ENCODE measurements at regions not wholly inside any gene's neighbourhood (a gene's known extent, or its start where the extent isn't known, plus 50 kb on each side); places are given as distances from the start of the nearest gene placed in this dataset.
"Not testable (repeated sequence)": the region's sequence is repeated elsewhere in the genome, so short reads cannot be mapped to it uniquely, and the experiment has no call there.

DNA sequence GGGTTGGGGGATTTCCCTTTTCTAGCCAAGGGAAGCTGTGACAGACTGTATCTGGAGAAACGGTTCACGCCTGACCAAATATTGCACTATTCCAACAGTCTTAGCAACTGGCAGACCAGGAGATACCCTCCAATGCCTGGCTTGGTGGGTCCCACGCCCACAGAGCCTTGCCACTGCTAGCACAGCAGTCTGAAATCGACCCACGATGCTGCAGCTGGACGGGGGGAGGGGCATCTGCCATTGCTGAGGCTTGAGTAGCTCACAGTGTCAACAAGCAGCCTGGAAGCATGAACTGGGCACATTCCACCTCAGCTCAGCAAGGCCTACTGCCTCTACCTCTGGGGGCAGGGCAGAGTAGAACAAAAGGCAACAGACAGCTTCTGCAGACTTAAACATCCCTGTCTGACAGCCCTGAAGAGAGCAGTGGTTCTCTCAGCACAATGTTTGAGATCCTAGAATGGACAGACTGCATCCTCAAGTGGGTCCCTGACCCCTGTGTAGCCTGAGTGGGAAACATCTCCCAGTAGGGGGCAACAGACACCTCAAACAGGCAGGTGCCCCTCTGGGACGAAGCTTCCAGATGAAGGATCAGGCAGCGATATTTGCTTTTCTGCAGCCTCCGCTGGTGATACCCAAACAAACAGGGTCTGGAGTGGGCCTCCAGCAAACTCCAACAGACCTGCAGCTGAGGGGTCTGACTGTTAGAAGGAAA is 89.9 kb upstream of the ECI2 start:
- peak; percentile 35 for DNase-seq

DNA sequence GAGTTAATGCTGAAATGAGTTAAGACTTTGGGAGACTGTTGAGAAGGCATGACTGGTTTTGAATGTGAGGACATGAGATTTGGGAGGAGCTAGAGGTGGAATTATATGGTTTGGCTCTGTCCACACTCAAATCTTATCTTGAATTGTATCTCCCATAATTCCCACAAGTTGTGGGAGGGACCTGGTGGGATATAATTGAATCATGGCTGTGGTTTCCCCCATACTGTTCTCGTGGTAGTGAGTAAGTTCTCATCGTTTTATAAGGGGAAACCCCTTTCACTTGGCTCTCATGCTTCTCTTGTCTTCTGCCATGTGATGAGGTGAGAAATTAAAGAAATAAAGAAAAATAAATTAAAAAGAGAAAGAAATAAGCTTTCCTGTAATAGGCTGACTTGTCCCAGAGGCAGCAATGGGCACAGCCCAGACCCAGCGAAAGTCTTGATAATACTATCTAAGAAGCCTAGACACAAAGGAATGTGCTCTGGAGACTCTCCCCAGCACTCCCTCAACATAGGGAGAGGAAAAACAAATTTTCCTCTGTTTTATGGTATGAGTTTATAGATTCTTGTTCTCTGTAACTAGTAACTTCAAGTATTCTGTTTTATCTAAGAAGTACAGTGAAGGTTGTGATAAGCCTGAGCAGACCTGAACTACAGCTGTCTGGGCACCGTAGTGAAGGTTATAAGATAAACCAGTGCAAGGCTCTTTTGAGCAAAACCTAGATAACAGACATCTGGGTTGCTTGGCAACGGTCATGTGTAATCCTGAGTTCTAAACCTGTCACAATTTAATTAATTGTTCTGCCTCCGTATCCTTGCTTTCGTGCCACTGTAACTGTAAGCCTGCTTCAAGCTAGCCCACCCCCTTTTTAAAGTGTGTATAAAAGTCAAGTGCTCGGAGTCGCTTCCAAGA is 88.9 kb upstream of the ECI2 start:
- peak; percentile 22 for DNase-seq

DNA sequence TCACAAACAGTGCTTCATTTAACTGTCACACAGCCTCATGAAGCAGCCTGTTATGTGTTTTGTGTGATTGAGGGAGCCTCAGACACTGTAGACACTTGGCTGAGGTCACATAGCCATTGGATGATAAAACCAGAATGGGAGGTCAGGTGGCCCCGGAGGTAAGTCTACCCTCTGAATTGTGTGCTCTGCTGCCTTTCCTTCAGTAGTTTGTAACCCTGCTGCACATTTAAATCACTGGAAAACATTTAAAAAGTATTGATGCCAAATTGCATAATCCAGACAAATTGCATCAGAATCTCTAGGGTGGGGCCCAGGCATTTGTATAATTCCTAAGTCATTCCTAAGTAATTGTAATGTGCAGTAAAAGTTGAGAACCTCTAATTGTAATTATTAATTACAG is 85.2 kb upstream of the ECI2 start:
- no peak for DNase-seq

DNA sequence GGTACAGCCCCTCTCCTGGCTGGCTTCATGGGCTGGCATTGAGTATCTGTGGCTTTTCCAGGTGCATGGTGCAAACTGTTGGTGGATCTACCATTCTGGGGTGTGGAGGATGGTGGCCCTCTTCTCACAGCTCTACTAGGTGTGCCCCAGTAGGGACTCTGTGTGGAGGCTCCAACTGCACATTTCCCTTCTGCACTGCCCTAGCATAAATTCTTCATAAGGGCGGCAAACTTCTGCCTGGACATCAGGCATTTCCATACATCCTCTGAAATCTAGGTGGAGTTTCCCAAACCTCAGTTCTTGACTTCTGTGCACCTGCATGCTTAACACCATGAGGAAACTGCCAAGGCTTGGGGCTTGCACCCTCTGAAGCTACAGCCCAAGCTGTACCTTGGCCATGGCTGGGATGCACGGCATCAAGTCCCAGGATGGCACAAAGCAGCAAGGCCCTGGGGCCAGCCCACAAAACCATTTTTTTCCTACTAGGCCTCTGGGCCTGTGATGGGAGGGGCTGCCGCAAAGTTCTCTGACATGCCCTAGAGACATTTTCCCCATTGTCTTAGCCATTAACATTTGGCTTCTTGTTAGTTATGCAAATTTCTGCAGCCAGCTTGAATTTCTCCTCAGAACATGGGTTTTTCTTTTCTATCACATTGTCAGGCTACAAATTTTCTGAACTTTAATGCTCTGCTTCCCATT is 83.4 kb upstream of the ECI2 start:
- not testable (repeated sequence) for DNase-seq

DNA sequence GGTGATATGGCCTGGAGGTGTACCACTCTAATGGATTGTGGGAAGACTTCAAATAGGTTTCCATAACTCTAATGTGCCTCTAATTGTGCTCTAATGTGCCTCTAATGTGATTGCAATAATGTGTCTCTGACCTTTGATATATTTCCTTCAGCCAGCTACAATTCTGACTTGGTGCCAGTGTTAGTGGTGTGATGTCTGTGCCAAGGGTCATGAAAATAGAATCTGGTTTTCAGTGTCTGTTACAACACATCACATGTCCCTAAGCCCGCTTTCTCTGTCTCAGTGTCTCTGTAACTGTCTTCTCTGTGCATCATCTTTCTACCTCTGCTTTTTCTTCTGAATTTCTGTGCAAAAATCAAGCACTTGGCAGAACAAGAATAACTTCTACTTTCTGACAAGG is 77.2 kb upstream of the ECI2 start:
- no peak for DNase-seq

DNA sequence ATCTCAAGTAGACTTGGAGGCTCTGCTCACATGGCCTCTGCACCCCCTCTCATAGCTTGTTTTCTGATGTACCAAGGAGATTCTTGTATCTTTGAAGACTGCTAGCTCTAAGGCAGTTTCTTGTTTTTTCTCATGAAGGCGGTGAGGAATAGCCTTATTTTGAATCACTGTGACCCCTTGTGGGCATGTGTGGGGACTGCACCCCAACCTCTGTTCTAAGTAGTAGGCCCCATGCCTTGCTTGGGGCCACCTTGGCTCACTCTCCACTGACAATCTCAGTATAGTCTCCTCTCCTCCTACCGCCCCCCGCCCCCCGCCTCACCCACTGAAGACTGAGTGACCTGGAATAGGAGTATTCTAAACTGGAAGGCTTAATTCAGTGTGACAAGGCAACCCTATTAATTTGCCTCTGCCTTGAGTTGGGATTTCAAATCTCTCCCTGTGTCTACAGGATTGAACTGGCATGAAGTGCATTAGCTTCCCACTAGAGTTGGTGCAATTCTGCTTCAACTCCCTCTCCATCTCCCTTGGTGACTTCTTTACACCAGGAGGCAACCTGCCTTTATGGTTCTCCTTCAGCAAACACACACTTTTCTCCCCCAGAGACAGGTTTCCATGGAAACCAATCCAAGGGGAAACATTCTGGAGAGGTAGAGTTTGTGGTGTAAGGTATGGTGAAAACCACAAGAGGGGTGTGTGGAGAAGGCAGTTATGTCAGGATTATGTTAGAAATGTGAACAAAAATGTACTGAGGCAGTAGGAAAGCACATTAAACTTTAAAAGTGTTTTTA is 75.4 kb upstream of the ECI2 start:
- peak; percentile 44 for DNase-seq

DNA sequence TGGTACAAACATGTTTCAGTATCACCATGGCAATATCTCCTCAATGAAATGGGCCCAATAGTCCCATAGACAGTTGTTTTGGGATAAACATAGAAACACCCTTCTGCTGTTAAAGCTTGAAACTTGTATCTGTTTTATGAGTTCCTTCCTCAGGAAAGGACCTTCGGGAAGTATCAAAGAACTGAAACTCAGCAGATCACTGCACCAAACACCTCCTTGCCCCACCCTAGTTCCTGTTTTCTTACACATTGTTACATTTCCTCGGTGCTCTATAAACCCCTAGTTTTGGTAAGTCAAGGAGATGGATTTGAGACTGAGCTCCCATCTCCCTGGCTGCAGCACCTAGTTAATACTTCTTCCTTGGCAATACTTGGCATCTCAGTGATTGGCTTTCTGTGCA is 73.8 kb upstream of the ECI2 start:
- peak; percentile 8 for DNase-seq

DNA sequence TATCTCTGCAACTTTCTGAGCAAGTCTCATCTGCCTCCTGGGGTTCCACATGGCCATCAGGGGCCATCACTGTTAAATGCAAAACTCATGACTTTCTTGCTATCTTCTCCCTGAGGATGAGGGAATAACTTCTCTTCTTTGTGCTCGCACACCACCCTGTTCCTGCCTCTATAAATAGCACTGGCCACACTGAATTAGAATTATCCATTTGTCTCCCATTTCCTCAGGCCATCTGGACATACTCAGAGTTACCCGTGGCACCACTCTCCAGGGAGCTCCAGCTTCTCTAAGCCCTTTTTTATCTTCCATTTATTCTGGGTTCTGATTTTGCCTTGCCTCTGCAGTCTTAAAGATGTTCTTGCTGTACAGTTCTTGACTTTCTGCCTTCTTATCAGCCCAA is 72.8 kb upstream of the ECI2 start:
- DNase-seq = no peak

DNA sequence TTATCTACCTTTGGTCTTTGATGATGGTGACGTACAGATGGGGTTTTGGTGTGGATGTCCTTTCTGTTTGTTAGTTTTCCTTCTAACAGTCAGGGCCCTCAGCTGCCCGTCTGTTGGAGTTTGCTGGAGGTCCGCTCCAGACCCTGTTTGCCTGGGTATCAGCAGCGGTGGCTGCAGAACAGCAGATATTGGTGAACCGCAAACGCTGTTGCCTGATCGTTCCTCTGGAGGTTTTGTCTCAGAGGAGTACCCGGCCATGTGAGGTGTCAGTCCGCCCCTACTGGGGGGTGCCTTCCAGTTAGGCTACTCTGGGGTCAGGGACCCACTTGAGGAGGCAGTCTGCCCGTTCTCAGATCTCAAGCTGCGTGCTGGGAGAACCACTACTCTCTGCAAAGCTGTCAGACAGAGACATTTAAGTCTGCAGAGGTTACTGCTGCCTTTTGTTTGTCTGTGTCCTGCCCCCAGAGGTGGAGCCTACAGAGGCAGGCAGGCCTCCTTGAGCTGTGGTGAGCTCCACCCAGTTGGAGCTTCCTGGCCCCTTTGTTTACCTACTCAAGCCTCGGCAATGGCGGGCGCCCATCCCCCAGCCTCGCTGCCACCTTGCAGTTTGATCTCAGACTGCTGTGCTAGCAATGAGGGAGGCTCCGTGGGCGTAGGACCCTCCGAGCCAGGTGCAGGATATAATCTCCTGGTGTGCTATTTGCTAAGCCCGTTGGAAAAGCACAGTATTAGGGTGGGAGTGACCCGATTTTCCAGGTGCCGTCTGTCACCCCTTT is 68.5 kb upstream of the ECI2 start:
- DNase-seq = not testable (repeated sequence)

DNA sequence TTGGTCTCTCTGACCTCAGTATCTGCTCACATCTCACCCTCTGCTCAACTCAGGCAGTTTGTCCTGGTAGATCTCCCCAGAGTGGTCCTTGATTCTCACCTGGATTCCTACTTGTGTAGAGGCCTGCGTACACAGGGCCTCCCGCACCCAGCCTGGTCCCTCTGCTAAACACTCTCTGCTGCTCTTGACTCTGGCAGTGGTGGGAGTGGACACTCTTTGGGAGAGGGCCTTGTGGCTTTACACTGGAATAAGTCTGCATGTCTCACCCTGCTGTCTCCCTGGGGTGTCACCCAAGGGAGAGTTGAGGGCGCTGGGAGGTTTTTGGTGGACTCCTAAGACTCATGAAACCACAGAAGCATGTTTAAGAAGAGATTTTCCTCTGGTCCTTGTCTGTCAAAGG is 57.3 kb upstream of the ECI2 start:
- DNase-seq = no peak

DNA sequence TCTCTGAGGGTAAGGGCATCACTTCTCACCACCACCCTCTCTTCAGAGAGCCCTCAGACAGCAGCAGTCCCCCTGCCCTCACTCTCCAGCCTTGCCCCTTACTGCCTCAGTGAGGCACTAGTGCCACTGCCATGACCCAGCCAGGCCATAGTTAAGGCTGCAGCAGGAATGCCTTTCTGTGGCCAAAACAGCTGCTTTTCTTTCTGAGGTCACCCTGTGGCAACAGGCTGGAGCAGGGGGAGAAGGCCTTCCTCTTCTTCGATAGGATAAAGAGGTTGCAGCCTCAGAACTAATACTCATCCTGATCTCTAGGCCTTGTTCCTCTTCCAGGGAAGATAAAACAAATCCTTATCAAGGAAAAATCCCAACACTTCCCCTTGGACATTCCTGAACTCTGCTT is 56.8 kb upstream of the ECI2 start:
- no peak for DNase-seq

DNA sequence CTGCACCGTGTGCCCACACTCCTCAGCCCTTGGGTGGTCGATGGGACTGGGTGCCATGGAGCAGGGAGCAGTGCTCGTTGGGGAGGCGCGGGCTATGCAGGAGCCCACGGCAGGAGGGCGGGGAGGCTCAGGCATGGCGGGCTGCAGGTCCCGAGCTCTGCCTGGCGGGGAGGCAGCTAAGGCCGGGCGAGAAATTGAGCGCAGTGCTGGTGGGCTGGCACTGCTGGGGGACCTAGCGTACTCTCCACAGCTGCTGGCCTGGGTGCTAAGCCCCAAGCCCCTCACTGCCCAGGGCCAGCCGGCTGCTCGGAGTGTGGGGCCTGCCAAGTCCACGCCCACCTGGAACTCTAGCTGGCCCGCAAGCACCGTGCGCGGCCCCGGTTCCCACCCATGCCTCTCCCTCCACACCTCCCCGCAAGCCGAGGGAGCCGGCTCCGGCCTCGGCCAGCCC is 55.9 kb upstream of the ECI2 start:
- no peak for DNase-seq

DNA sequence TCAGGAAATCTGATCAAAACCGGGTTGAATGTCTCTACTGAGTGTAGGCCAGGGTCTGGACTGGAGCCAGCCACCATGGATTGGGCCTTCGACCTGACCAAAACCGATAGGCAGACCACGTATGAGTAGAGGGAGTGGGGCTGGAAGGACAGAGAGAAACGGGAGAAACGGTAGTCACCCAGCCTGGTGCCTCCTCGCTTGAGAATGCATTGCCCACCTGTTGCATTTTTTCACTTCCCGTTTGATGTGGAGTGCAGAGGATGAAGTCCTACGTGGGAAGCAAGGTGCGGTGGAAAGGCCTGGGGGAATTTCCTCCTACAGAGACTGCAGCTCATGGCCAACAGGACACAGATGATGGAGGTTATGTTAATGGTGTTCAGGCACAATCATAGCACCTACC is 53.9 kb upstream of the ECI2 start:
- no peak for DNase-seq

DNA sequence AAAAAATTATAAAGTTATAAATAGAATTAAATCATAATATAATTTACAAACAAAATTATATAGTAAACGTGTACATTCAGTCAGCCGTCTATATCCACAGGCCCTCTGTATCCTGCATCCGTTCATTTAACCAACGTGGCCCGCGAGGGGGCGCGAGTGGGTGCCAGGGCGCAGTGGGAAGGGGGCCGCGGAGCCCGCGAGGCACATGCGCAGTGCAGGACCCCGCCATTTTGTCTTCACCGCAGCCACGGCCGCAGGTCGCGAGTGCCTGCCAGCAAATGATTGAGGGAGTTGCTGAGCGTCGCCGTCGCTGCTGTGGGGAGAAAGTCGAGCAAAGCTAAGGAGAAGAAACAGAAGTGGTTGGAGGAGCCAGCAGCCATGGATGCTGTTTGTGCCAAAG is 53.4 kb upstream of the ECI2 start:
- no peak for DNase-seq

DNA sequence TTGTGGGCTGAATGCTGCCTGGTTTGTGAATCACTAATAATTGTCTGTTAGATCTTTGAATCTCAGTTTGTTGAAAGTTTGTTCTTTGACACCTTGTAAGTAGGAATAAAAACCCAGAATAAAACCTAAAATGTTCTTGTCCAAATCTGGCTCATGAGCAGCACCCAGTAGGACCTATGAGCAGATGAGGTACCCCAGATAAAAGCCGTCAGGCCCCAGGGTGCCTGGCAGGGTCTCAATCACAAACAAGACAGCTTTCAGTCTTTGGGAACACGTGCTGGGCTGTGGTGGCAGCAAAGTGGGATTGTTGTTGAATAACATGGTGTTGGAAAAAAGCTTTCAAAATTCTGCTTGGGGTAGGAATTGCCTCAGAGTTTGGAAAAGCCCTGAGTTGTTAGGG is 52.1 kb upstream of the ECI2 start:
- DNase-seq = no peak

DNA sequence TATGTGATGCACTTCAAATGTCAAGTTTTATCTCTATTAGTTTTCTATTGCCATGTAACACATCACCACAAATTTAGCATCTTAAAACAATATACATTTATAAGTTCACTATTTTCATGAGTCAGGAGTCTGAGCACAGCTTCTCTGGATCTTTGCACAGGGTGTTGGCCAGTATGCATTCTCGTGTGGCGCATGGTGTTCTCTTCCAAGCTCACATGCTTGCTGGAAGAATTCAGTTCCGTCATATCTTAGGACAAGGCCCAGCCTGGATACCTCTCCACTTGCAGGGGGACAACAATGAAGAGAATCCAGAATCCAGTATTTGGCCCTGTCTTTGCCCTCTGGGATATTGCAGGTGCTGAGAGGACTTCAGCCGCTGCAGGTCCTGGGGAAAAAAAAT is 51.0 kb upstream of the ECI2 start:
- DNase-seq = no peak

DNA sequence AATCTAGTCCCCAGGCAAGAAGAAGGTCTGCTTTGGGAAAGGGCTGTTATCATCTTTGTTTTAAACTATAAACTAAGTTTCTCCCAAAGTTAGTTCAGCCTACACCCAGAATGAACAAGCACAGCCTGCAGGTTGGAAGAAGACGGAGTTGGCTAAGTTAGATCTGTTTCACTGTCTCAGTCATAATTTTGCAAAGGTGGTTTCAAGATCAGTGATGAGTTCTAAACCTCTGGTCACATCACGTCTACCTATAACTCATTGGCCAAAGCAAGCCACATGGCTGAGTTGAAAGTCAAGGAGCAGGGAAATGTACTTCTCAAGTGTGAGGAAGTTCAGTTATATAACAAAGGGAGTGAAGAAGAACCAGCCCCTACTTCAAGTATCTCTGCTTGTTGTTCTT is 50.5 kb upstream of the ECI2 start:
- no peak for DNase-seq

DNA sequence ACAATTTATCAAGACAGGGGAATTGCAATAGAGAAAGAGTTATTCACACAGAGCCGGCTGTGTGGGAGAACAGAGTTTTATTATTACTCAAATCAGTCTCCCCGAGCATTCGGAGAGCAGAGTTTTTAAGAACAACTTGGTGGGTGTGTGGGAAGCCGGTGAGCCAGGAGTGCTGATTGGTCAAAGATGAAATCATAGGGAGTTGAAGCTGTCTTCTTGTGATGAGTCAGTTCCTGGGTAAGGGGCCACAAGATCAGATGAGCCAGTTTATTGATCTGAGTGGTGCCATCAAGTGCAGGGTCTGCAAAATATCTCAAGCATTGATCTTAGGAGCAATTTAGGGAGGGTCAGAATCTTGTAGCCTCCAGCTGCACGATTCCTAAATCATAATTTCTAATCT is 50.0 kb upstream of the ECI2 start:
- no peak for DNase-seq
